ENCODE measurements at regions not wholly inside any gene's neighbourhood (a gene's known extent, or its start where the extent isn't known, plus 50 kb on each side); places are given as distances from the start of the nearest gene placed in this dataset.
"Not testable (repeated sequence)": the region's sequence is repeated elsewhere in the genome, so short reads cannot be mapped to it uniquely, and the experiment has no call there.

GRCh38 chr11:34750692-34751405 is 130.0 kb downstream of the EHF start:
- no peak for DNase-seq

- peak; percentile 65 for DNase-seq
These were observed 129.1 kb downstream of the EHF start for GRCh38 chr11:34749666-34750659.

- DNase-seq = no peak
These were observed 127.1 kb downstream of the EHF start for GRCh38 chr11:34748036-34748435.

GRCh38 chr11:34747251-34747650 is 126.4 kb downstream of the EHF start:
- DNase-seq = no peak

- no peak for DNase-seq
These were observed 124.3 kb downstream of the EHF start for GRCh38 chr11:34745195-34745594.

GRCh38 chr11:34744511-34744910 is 123.6 kb downstream of the EHF start:
- no peak for DNase-seq

GRCh38 chr11:34738237-34738636 is 117.3 kb downstream of the EHF start:
- no peak for DNase-seq

GRCh38 chr11:34732831-34733230 is 111.9 kb downstream of the EHF start:
- no peak for DNase-seq

GRCh38 chr11:34731603-34732002 is 110.7 kb downstream of the EHF start:
- peak; percentile 3 for DNase-seq

- DNase-seq = no peak
These were observed 109.8 kb downstream of the EHF start for GRCh38 chr11:34730544-34731295.

GRCh38 chr11:34728609-34729008 is 107.7 kb downstream of the EHF start:
- no peak for DNase-seq

GRCh38 chr11:34727228-34727737 is 106.4 kb downstream of the EHF start:
- no peak for DNase-seq

GRCh38 chr11:34724973-34725372 is 104.1 kb downstream of the EHF start:
- DNase-seq = no peak

GRCh38 chr11:34721646-34722045 is 100.8 kb downstream of the EHF start:
- no peak for DNase-seq

- no peak for DNase-seq
These were observed 98.5 kb downstream of the EHF start for GRCh38 chr11:34719303-34719848.

- DNase-seq = not testable (repeated sequence)
These were observed 92.7 kb downstream of the EHF start for GRCh38 chr11:34713631-34714030.

All from fibroblast of skin of right biceps (primary cell).